ENCODE measurements at regions not wholly inside any gene's neighbourhood (a gene's known extent, or its start where the extent isn't known, plus 50 kb on each side); places are given as distances from the start of the nearest gene placed in this dataset.
"Not testable (repeated sequence)": the region's sequence is repeated elsewhere in the genome, so short reads cannot be mapped to it uniquely, and the experiment has no call there.

- no peak for DNase-seq
Measured at GRCh38 chr6:150299873-150300485, 68.8 kb upstream of the IYD start.

GRCh38 chr6:150301846-150302519 is 66.8 kb upstream of the IYD start:
- DNase-seq = peak; percentile 75

GRCh38 chr6:150302520-150303176 is 66.2 kb upstream of the IYD start:
- DNase-seq = no peak

- DNase-seq = no peak
Measured at GRCh38 chr6:150303256-150303655, 65.6 kb upstream of the IYD start.

- no peak for DNase-seq
Measured at GRCh38 chr6:150304429-150304828, 64.4 kb upstream of the IYD start.

- DNase-seq = no peak
Measured at GRCh38 chr6:150306290-150306689, 62.5 kb upstream of the IYD start.

- no peak for DNase-seq
Measured at GRCh38 chr6:150307520-150307919, 61.3 kb upstream of the IYD start.

- no peak for DNase-seq
Measured at GRCh38 chr6:150308812-150309645, 59.8 kb upstream of the IYD start.

- no peak for DNase-seq
Measured at GRCh38 chr6:150310539-150310938, 58.3 kb upstream of the IYD start.

GRCh38 chr6:150311149-150311944 is 57.5 kb upstream of the IYD start:
- not testable (repeated sequence) for DNase-seq

- no peak for DNase-seq
Measured at GRCh38 chr6:150312395-150312794, 56.4 kb upstream of the IYD start.

- DNase-seq = no peak
Measured at GRCh38 chr6:150312844-150313584, 55.8 kb upstream of the IYD start.

GRCh38 chr6:150313781-150314180 is 55.0 kb upstream of the IYD start:
- no peak for DNase-seq

GRCh38 chr6:150314230-150315188 is 54.3 kb upstream of the IYD start:
- no peak for DNase-seq

GRCh38 chr6:150315626-150316025 is 53.2 kb upstream of the IYD start:
- DNase-seq = no peak

GRCh38 chr6:150316936-150317335 is 51.9 kb upstream of the IYD start:
- DNase-seq = no peak

All from fibroblast of skin of right quadriceps (primary cell).